ENCODE measurements at regions not wholly inside any gene's neighbourhood (a gene's known extent, or its start where the extent isn't known, plus 50 kb on each side); places are given as distances from the start of the nearest gene placed in this dataset.

DNA sequence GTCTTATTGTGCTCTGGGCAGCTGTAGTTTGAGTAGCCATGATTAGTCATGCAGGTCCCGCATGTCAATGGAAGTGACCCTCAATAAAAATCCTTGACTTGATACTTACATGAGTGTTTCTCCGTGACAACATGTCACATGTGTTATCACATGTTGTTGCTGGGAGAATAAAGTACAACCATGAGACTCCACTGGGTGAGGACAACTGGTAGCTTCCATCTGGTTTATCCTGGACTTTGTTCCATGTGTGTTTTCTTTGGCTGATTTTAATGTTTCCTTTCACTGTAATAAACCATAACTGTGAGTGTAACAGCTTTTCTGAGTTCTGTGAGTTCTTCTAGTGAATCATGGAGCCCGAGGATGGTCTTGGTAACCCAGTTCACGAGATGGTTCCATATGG lies 63.1 kb upstream of the NDN start:
- no peaks in the 10 kb centered on the region for H3K27me3 Mint-ChIP-seq (ENCODE audit: insufficient read depth, unreplicated experiment)
- ChIA-PET POLR2A (no interaction called here), CTCF (no interaction called here)
- BruUV-seq (replicated peaks), result no TSS peak
- DNase-seq (ENCODE audit: unreplicated experiment), result no peak
- H3K9me3 Mint-ChIP-seq (ENCODE audit: unreplicated experiment), result peaks cover 18% of the 10 kb centered on the region
- H3K36me3 Mint-ChIP-seq (ENCODE audit: insufficient read depth, unreplicated experiment), result no peaks in the 10 kb centered on the region
- H3K27ac Mint-ChIP-seq (ENCODE audit: low read depth, unreplicated experiment), result no peak overlapping the region
- no peak for TF ChIP-seq CTCF (IDR thresholded peaks at IDR 0.05; ENCODE audit: unreplicated experiment)
- no peaks in the 10 kb centered on the region for H3K4me1 Mint-ChIP-seq (ENCODE audit: insufficient read depth, unreplicated experiment)
- intact Hi-C loops (cut with micrococcal nuclease), result no loop called here
- no peak overlapping the region for H3K4me3 Mint-ChIP-seq (ENCODE audit: unreplicated experiment)

DNA sequence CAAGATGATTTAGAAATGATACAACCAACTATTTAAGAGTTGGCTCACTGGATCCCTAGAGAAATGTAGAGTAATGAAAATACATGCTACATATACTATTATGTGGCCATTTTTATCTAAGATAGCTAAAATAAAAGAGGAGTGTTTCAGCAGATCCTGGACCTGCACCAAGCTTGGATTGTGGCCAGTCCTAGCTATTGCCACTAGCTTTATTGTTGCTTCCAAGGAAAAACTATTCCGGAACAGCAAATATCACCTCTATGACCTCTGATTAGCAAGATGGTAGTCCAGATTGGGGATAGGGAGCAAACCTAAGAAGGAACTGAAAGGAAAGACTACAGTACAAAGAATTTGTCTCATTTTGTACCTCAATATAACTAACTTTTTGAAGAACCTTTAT lies 63.7 kb upstream of the NDN start:
- CTCF ChIA-PET, result no interaction called here
- Mint-ChIP-seq H3K4me3 (ENCODE audit: unreplicated experiment) (no peak overlapping the region), H3K36me3 (ENCODE audit: insufficient read depth, unreplicated experiment) (no peaks in the 10 kb centered on the region), H3K27me3 (ENCODE audit: insufficient read depth, unreplicated experiment) (no peaks in the 10 kb centered on the region), H3K27ac (ENCODE audit: low read depth, unreplicated experiment) (no peak overlapping the region), H3K4me1 (ENCODE audit: insufficient read depth, unreplicated experiment) (no peaks in the 10 kb centered on the region), H3K9me3 (ENCODE audit: unreplicated experiment) (peaks cover 13% of the 10 kb centered on the region)
- no peak for TF ChIP-seq CTCF (IDR thresholded peaks at IDR 0.05; ENCODE audit: unreplicated experiment)
- no TSS peak for BruUV-seq (replicated peaks)
- no peak for DNase-seq (ENCODE audit: unreplicated experiment)
- POLR2A ChIA-PET, result no interaction called here
- intact Hi-C loops (cut with micrococcal nuclease), result no loop called here

- H3K4me3 Mint-ChIP-seq (ENCODE audit: unreplicated experiment), result no peak overlapping the region
- no peak for TF ChIP-seq CTCF (IDR thresholded peaks at IDR 0.05; ENCODE audit: unreplicated experiment)
- ChIA-PET CTCF (no interaction called here), POLR2A (no interaction called here)
- no peaks in the 10 kb centered on the region for H3K4me1 Mint-ChIP-seq (ENCODE audit: insufficient read depth, unreplicated experiment)
- intact Hi-C loops (cut with micrococcal nuclease), result no loop called here
- H3K9me3 Mint-ChIP-seq (ENCODE audit: unreplicated experiment), result peaks cover 7% of the 10 kb centered on the region
- BruUV-seq (replicated peaks), result no TSS peak
- no peak for DNase-seq (ENCODE audit: unreplicated experiment)
- no peaks in the 10 kb centered on the region for H3K36me3 Mint-ChIP-seq (ENCODE audit: insufficient read depth, unreplicated experiment)
- no peak overlapping the region for H3K27ac Mint-ChIP-seq (ENCODE audit: low read depth, unreplicated experiment)
- no peaks in the 10 kb centered on the region for H3K27me3 Mint-ChIP-seq (ENCODE audit: insufficient read depth, unreplicated experiment)
Observed at GRCh38 chr15:23753248-23753647, 66.1 kb upstream of the NDN start.

- Mint-ChIP-seq H3K9me3 (ENCODE audit: unreplicated experiment) (peaks cover 23% of the 10 kb centered on the region), H3K4me1 (ENCODE audit: insufficient read depth, unreplicated experiment) (no peaks in the 10 kb centered on the region), H3K27ac (ENCODE audit: low read depth, unreplicated experiment) (no peak overlapping the region), H3K27me3 (ENCODE audit: insufficient read depth, unreplicated experiment) (no peaks in the 10 kb centered on the region), H3K36me3 (ENCODE audit: insufficient read depth, unreplicated experiment) (no peaks in the 10 kb centered on the region), H3K4me3 (ENCODE audit: unreplicated experiment) (no peak overlapping the region)
- BruUV-seq (replicated peaks), result no TSS peak
- ChIA-PET CTCF (no interaction called here), POLR2A (no interaction called here)
- intact Hi-C loops (cut with micrococcal nuclease), result no loop called here
- TF ChIP-seq CTCF (IDR thresholded peaks at IDR 0.05; ENCODE audit: unreplicated experiment), result no peak
- DNase-seq (ENCODE audit: unreplicated experiment), result no peak
Observed at GRCh38 chr15:23758891-23759290, 71.8 kb upstream of the NDN start.
